ENCODE measurements at regions not wholly inside any gene's neighbourhood (a gene's known extent, or its start where the extent isn't known, plus 50 kb on each side); places are given as distances from the start of the nearest gene placed in this dataset.

DNA sequence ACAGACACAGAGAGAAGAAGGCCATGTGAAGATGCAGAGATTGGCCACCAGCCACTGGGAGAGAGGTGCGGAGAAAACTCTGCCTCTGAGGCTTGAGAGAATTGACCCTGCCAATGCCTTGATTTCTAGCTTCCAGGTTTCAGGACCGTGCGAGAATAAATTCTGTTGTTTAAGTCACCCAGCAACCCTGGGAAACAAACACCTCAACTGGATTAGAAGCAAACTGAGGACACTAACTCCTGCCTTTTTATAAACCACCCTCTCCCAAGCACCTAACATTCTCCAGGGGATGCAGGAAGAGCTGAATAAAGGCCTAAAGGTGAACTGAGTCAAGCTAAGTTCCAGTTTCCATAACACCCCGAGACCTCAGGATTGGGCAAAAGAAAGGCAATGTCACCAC, 136.1 kb downstream of the ANKRD60 start:
- no peak for DNase-seq (ENCODE audit: low read depth in 3 of 3)

DNA sequence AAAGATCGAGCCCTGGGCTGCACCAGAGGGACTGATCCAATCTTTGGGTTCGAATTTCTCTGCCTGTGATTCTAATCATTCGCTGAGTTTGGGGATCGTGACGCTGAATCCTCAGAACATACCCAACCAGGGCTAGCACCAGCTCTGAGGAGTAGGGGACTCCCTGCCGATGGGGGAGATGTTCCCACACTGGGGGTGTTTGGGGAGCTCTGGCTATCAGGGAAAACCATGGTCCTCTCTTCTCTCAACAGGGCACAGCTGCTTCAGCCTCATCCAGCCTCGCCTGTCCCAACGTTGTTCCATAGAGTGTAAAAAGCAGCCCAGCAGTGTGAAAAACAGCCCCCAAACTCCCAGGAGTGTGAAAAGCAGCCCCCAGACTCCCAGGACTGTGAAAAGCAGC, 136.6 kb downstream of the ANKRD60 start:
- no peak for DNase-seq (ENCODE audit: low read depth in 3 of 3)

DNA sequence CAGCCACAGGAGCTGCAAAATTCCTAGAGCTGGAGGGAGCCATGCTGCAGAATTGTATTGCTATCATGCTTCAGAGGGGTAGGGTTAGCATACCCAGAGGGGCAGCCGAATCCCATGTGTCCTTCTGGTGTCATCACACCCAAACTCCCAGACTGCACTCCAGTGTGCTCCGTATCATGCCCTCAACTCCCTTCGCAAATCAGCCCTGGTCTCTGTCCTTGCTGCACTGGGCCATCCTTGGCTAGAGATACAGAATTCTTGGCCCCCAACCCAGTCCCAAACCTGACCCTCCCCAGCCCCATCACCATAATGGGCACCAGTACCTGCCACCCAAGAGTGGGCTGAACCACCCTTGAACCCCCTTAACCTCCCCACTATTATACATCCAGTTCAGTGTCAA, 138.3 kb downstream of the ANKRD60 start:
- DNase-seq (ENCODE audit: low read depth in 3 of 3) = no peak

DNA sequence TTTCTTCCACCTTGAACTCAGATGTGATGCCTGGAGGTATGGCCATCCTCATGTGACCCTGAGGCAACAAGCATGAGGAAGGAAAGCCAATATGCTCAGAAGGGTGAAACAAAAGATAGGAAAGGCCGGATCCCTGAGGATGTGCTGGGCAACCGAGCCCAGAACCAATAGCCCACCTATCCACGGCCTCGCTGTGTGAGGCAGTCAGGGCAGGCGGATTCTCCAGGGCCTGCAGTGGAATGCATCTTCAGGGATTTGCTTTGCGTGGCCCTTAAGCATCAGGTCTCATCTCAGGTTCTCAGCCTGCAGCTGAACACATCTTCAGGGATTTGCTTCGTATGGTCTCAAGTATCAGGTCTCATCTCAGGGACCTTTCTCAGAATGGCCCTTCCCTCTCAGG, 139.8 kb downstream of the ANKRD60 start:
- no peak for DNase-seq (ENCODE audit: low read depth in 3 of 3)

DNA sequence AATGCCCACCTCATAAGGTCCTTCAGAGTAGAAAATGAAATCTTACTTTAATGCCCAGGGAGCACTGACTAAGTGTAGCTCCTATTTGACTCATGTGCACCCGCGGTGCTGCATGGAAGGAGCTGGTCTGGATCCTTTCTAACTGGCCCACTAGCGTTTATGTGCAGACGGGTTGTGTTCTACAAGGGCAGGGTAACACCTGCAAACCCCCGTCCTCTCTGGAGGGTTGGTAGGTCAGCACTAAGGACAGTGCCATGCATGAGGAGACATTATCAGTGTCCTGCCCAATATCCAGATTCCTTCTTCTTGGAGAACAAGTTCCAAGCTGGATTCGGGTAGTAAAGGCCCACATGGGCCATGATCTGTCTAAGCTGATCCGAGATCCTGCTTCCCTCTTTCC, 140.3 kb downstream of the ANKRD60 start:
- no peak for DNase-seq (ENCODE audit: low read depth in 3 of 3)

DNA sequence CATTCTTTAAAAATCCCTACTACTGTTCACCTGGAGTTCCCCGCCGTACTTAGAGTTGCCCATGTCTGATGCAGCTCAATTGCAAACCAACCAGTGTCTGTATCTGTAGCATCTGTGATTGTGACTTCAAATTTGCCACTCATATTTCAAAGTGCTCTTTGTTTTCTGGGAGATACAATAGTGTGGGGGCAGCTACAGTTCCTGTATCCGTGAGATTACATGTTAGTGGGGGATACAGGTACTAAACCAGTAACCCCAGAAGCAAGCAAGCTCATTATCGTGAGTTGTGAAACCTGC, 140.9 kb downstream of the ANKRD60 start:
- DNase-seq (ENCODE audit: low read depth in 3 of 3) = no peak

DNA sequence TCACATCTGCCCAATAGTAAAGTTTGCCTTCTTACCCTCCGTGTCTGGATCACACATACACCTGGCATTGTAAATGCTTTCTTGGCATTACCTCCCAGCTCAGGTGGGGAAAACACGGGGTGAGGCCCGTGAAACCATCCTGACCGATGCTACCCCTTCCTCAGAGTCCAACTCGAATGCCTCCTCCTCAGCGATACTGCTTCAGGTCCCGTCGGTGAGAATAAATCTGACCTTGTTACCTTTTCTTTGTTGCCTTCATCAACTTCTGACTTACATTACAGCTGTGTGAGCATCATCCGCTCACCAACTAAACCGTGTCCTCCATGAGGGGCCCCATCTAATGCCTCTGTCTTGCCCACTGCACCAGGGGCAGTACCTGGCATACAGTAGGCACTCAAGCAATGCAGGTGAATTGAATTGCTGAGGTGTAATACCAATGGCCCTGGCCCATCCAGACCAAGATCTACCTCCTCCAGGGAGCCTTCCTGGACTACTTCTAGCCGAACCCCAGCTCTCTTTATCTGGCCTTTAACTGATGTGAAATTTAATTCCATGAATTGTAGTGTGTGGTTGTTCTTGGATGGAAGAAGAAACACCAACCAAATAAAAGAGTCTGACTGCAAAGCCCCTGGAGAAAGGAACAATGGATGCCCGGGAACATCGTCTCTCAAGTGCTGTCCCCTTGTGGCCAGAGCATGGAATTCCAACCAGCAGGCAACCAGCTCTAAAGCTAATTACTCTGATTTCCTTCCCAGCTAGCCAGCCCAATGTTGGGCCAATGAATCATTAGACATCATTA, 141.5 kb downstream of the ANKRD60 start:
- DNase-seq (ENCODE audit: low read depth in 3 of 3) = no peak

DNA sequence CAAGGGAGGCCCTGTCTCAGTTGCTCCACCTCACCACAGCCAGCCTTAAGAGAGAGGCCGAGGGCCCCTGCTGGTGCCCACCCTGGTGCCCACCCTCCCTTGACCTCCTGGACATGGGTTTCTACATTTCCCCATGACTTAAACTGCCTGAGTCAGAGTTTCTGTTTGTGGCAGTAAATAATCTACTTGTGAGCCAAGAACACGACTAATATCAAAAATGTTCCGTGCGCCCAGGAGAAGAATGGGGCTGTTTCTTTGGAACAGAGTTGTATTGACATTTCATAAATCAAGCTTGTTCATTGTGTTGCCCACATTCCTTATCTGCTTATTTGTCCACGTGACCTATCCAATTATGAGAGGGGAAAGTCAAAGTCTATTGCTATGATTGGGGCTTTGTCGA, 143.5 kb downstream of the ANKRD60 start:
- DNase-seq (ENCODE audit: low read depth in 3 of 3) = no peak

DNA sequence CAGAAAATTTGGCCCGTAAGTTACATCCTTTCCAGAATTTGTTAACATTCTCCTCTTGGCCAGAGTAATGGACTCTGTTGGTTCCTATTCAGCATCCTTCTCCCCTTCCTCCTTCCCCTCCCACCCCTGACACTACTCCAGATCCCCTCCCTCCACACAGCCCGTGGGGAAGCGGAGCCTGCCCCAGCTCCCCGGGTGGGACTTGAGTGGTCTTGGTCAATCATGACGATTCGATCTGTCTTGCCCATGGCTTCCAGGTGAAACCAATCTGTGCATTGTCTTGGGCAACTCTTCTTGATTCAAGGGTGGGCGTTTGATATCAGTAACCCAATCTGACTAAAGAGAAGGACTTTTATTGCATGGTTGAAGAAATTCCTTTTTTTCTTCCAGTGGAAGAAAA, 143.9 kb downstream of the ANKRD60 start:
- DNase-seq (ENCODE audit: low read depth in 3 of 3) = no peak

DNA sequence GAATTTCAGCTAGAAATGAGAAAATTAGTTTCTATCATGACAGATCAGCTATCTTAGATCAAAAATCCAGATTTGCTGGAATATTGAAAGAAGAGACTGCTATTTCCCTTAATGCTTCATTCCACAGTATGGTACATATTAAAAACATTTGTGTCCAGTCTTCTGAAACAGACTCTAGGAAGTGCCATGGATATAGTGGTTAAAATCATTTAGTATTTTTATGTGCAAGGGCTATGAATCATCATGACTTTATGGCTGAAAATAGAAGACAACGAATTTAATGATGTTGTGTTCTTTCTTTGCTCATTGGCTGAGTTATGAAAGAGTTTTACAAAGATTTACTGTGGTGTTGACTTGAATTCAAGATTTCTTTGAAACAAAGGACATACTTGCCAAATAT, 146.6 kb downstream of the ANKRD60 start:
- no peak for DNase-seq (ENCODE audit: low read depth in 3 of 3)

DNA sequence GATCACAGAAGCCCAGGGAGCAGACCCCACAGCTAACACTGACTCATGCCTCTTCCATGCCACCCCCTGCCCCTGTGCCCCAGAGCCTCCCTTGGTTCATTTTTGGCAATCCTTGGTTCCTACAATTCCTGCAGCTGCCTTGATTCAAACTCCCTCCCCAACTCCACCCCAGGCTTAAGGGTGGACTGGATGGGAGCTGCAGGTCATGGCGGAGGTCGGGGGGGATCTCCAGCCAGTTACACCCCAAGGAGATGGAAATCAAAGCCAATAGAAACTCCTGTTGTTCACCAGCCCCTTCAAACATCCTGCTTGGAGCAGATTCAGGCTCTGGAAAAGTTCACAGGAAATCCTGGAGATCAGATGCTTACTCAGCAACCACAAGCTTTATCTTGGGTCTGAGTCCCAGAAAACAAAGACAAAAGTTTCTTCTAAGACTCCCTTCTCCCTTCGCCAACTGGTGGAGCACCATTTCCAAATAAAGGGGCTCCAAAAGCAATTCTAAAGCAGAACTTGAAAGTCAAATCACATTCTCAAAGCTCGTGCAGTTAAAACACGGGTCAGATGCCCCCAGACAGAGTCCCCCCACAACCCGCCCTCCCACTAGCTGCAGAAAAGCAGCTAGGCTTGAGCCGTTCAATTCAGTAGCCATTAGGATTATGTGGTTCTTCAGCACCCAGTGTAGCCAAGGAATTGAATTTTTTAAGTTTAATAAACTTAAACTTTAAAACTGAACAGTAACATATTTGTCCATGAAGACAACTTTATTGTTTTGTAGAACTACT, 149.5 kb downstream of the ANKRD60 start:
- no peak for DNase-seq (ENCODE audit: low read depth in 3 of 3)

DNA sequence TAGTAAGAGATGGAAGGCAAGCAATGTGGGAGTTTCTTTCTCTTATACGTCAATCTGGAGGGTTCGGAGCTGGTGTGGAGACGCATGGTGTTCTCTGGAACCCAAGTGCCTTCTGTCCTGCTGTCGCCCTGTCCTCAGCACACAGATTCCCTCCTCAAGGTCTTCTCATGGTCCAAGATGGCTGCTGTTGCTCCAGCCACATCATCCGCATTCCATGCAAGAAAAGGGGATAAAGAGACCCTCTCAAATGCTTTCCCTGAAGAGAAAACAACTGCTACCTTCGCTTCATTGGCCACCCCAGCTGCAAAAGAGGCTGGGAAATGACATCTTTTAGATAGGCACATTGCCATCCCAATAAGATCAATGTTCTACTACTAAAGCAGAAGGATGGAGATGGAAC, 151.2 kb downstream of the ANKRD60 start:
- no peak for DNase-seq (ENCODE audit: low read depth in 3 of 3)

DNA sequence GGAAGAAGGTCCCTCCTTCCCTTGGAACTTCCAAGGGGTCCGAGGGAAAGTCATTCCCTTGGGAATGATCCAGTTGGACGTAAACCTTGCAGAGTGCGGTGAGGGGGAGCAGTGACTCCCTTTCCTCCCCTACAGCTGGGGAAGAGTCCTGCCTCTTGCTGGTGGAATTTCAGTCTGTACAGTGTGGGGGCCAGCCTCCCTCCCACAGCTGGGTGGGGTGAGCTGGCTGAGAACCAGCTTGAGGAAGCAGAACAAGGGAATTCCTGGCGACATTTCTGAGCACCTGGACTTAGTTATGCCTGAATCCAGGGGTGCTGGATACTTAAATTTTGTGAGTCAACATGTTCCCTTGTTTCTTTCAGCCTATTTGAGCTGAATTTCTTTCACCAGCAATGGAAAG, 152.0 kb downstream of the ANKRD60 start:
- DNase-seq (ENCODE audit: low read depth in 3 of 3) = no peak

DNA sequence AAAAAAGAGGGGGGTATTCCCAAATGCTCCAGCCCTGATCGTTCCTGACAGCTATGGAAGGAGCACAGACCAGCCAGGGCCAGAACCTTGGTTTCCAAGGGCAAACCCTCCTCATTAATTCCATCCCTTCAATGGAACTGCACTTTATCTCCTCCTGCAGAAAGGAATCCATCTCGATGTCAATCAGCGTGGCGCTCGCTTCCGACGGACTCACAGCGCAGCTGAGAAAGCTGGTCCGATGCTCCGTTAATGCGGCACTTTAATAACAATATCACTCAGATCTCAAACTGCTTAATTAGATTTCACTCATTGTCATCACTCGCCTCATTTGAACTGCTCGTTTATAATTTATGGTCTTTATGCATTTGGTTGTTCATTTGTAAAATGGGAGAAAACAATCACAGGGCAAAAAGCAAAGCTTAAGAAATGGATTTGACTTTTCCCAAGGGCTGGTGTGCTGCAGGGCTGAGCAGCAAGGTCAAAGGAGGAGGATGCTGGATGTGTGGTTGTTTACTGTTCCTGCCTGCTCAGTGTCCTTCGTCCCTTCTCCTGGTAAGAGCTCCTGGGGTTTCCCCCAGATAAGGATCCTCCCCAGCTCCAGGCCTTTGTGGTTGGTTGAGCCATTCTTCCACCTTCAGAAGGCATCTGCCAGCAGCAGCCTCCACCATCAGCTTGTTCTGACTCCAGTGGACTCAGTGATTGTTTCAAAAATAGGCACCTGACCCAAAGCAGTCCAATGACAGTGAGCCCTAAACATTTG, 152.7 kb downstream of the ANKRD60 start:
- DNase-seq (ENCODE audit: low read depth in 3 of 3) = no peak

DNA sequence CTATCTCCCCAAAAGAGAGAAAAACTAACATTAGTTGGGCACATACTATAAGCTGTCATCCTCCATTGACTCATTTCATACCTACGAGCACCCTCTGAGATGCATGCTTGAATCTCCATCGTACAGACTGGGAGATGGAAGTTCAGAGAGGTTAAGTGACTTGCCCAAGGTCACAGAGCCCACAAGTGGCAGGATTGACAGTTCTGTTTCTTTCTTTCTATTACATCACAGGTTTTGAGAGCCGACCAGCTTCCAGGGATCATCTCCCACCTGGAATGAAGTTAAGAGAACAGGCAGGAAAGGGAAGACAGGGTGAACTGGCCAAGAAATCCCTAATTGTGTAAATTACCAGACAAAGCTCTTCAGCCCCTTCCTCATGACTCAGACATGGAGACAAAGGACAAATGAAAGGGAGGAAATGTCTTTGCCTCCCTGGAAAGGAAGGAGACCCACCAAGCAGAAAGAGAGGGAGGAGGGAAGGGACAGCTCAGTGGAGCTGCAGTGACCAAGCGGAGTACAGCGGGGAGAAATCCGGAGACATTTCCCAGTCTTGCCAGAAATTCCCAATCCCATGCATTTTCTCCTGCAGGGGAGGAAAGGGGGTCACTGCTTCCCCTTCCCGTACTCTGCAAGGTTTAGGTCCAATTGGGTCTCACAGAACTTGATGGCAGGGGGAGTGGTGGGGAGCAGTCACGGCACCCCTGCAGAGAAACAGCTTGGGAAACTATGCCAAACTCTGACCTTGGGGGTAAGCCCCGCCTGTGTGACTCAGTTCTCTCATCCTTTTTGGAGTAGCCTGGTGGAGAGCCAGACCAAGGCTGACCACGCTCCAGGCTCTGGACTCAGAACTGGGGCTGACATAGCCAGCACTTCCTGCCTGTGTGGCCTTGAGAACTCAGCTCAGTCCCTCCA, 154.3 kb downstream of the ANKRD60 start:
- DNase-seq (ENCODE audit: low read depth in 3 of 3) = no peak

DNA sequence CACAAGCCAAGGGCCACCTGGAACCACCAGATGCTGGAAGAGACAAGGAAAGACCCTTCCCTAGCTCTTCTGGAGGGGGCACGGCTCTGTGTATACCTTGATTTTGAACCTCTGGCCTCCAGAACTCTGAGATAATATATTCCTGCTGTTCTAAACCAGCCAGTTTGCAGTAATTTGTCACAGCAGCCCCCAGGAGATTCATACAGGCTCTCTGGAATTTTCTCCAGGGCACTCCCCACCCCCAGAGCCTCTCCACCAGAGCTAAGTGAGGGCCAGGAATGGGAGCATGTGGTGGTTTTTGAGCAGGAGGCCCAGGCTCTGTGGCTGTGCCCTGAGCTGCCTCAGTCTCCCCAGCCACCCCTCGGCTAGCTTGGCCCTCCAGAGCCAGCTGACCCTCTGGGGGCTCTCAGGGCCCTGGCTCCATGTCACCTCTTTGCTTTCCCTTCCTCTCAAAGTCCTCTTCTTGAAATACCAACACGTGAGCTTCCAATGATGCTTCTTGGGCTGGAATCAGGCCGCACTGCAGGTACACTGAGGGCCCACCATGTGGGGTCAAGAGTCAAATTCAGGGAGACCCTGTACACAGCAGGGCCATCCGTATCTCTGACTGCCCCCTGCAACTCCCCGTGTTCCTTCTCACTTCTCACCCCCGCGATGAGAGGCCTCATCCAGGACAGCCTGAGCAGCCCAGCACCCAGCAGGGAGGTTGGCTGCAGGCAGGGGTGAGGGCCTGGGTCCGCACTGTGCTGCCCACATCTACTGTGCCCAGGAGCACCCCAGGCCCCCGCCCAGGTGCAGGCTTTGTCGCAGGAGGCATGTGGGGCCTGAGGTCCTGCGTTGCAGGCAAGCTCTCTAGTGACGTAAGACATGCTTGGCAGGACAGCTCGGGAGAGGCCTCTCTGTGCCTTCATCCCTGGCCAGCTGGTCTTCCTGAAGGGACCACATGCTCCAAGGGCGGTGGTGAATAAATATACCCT, 155.5 kb downstream of the ANKRD60 start:
- no peak for DNase-seq (ENCODE audit: low read depth in 3 of 3)

DNA sequence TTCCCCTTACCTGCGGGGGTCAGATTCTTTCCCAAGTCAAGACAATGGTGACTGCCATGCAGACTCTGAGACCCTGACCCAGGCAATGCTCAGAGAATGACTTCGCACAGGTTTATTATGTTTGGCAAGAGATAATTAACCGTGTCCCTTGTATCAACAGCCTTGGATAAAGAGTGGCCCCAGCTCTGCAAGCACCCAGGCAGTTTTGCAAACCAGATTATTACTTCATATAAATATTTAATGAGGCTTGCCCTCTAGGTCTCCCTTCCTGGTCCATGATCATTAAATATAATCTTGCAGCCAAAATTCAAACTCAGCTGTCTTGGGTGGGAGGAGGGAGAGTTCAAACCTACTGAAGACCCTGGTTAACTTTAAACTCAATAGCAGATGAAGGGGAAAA, 156.5 kb downstream of the ANKRD60 start:
- DNase-seq (ENCODE audit: low read depth in 3 of 3) = no peak

DNA sequence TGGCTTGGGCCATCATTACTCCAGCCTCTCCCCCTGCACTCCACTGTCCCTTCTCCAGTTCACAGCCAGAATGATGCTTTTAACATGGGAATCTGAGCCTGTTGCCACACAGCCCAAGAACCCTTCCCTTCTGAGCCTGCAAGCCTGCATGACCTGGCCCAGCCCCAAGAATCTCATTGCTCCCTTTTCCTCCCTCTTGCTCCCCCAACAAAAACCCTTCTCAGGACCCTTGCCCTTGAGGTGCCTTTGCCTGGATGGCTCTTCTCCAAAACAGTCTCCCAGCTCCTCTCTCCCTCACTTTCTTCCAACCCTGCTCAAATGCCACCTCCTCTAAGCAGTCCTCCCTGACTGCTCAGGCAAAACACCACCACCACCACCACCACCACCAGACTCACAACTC, 157.2 kb downstream of the ANKRD60 start:
- no peak for DNase-seq (ENCODE audit: low read depth in 3 of 3)

DNA sequence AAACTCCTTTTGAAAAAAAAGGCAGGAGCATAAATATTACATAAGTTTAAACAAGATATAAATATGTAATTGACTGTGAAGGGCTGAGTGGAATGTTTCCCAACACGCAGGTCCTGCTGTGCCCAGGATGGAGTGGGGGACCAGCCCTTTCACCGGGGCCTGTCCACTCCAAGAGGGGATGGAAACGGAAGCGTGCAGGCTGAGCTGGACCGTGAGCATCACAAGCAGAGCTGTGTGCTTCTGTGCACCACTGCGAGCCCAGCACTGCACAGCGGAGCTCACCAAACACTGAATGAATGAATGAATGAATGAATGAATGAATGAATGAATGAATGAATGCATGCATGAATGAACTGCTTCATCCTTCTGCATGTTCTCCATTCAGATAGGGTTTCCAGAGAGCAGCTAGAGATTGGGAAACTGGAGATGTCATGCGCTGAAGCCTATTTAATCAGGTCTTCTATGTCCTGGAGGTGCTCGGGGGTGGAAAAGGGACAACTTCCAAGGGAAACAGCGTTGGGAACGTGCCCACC, 157.7 kb downstream of the ANKRD60 start:
- DNase-seq (ENCODE audit: low read depth in 3 of 3) = no peak
